Liver (tissue), 3 donors: ENCODE measurements at regions not wholly inside any gene's neighbourhood (a gene's known extent, or its start where the extent isn't known, plus 50 kb on each side); places are given as distances from the start of the nearest gene placed in this dataset.

ENCODE experiments used
- FOXA1 ChIP-seq: IDR thresholded peaks from 2 replicates; pipeline ENCODE4 v1.6.1; 2016; ENCODE audit warnings: antibody characterized with exemption
- HNF4G ChIP-seq: IDR thresholded peaks from 2 replicates; pipeline ENCODE4 v1.6.1; 2016; ENCODE audit warnings: antibody characterized with exemption
- TAF1 ChIP-seq: conservative IDR thresholded peaks from 2 replicates; pipeline ENCODE4 v1.6.1; 2016; ENCODE audit warnings: antibody characterized with exemption, mild to moderate bottlenecking
- TF ChIP-seq, protein P1 (sequence below): fragments of 150-350 bp; IDR thresholded peaks from 2 replicates; pipeline ENCODE4 v1.5.1; 2017; ENCODE audit warnings: improper control_type of control experiment, low read depth, low read length; ENCODE audit not compliant: missing input control
- TF ChIP-seq, protein P2 (sequence below): IDR thresholded peaks from 2 replicates; pipeline ENCODE4 v1.6.1; 2016; ENCODE audit warnings: antibody characterized with exemption, mild to moderate bottlenecking
- donor health status: healthy.
- donor health status: healthy.

DNA sequence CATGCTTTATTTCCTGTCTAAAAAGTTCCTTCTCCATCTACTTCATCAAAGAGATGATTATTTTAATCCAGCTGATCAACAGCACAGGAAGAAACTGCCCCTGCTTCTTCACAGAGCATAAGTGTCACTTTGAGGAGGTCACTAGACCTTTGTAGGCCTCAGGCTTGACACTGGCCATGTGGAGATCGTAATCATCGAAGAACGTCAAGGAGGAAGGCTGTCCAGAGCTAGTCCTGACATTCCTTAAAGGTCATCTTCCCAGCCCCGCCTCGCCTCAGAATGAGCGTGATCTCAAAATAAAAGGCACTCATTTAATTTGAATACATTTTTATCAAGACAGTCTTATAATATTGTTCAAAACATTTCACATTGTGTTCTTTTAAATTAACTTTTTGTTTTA is 445.7 kb upstream of the CDH4 start:
- TF ChIP-seq, protein P1, sequence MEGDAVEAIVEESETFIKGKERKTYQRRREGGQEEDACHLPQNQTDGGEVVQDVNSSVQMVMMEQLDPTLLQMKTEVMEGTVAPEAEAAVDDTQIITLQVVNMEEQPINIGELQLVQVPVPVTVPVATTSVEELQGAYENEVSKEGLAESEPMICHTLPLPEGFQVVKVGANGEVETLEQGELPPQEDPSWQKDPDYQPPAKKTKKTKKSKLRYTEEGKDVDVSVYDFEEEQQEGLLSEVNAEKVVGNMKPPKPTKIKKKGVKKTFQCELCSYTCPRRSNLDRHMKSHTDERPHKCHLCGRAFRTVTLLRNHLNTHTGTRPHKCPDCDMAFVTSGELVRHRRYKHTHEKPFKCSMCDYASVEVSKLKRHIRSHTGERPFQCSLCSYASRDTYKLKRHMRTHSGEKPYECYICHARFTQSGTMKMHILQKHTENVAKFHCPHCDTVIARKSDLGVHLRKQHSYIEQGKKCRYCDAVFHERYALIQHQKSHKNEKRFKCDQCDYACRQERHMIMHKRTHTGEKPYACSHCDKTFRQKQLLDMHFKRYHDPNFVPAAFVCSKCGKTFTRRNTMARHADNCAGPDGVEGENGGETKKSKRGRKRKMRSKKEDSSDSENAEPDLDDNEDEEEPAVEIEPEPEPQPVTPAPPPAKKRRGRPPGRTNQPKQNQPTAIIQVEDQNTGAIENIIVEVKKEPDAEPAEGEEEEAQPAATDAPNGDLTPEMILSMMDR: no peak
- TF ChIP-seq, protein P2, sequence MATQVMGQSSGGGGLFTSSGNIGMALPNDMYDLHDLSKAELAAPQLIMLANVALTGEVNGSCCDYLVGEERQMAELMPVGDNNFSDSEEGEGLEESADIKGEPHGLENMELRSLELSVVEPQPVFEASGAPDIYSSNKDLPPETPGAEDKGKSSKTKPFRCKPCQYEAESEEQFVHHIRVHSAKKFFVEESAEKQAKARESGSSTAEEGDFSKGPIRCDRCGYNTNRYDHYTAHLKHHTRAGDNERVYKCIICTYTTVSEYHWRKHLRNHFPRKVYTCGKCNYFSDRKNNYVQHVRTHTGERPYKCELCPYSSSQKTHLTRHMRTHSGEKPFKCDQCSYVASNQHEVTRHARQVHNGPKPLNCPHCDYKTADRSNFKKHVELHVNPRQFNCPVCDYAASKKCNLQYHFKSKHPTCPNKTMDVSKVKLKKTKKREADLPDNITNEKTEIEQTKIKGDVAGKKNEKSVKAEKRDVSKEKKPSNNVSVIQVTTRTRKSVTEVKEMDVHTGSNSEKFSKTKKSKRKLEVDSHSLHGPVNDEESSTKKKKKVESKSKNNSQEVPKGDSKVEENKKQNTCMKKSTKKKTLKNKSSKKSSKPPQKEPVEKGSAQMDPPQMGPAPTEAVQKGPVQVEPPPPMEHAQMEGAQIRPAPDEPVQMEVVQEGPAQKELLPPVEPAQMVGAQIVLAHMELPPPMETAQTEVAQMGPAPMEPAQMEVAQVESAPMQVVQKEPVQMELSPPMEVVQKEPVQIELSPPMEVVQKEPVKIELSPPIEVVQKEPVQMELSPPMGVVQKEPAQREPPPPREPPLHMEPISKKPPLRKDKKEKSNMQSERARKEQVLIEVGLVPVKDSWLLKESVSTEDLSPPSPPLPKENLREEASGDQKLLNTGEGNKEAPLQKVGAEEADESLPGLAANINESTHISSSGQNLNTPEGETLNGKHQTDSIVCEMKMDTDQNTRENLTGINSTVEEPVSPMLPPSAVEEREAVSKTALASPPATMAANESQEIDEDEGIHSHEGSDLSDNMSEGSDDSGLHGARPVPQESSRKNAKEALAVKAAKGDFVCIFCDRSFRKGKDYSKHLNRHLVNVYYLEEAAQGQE: no peak
- TF ChIP-seq HNF4G: no peak
- TF ChIP-seq FOXA1: no peak
- no peak for TF ChIP-seq TAF1
